ENCODE measurements at regions not wholly inside any gene's neighbourhood (a gene's known extent, or its start where the extent isn't known, plus 50 kb on each side); places are given as distances from the start of the nearest gene placed in this dataset.
"Not testable (repeated sequence)": the region's sequence is repeated elsewhere in the genome, so short reads cannot be mapped to it uniquely, and the experiment has no call there.

DNA sequence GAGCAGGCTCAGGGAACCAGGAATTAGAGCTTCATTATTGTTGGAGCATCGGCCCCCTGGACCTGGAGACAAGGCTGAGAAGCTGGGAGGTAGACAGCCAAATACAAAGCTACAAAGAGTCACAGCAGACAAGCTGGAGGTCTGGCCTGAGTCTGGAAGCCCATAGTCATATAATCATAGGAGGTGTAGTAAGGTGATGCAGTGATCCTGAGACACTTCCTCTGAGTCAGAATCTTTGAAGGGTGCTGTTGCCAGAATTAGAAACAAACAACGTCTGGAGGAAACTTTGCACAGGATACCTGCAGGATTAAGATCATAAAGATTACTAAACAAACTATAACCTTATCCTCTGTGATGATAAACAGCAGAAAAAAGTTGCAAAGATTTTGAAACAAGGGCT, 213.8 kb downstream of the DSC3 start:
- DNase-seq (ENCODE audit: low read depth) = no peak

DNA sequence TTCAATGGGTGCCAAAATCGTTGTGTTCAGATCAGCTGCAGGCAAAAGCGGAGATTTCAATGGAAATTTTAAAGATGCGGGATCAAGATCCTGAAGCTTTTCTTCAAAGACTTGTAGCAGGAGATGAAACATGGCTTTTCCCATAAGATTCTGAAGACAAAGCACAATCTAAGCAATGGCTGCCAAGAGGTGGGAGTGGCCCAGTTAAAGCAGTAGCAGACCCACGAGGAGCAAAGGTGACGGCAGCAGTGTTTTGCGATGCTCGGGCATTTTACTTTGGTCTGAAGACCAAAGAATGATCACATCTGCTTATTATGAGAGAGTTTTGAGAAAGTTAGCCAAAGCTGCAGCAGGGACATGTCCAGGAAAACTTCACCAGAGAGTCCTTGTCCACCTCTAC, 222.9 kb downstream of the DSC3 start:
- DNase-seq (ENCODE audit: low read depth) = no peak

DNA sequence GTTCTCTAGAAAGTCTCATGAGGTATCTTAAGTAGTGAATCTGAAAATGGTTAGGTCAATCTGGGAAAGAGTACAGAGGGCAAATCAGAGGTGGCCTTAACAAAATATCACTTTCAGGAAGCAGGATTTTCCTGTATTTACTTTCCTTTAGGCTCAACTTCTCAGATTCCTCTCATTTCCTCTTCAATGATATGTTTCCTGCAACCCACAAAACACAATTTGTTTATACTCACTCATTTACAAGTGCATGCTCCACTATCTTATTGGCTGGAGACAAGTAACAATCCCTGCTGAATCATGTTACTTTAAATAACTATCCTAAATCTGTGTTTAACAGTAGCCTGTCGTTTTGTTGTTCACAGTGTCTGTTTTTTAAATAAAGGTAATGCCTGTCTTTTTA, 228.1 kb downstream of the DSC3 start:
- no peak for DNase-seq (ENCODE audit: low read depth)

DNA sequence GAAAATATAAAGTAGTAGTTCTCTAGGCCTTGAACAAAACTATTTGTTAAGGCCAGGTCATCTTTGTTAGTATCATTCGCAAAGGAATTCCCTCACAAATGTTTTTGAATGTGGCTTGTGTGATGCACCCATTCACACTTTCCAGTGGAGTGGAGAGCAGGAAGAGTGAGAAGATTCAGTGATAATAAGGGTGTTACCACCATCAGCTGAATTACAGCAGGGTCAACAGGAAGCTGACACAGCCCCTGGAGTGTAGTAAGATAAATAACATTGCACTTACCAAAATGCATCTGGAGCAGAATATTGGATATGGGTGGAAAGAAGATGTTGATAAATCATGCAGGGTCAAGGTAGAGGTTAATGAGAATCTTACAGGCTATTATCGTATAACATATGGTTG, 231.0 kb downstream of the DSC3 start:
- DNase-seq (ENCODE audit: low read depth) = no peak

DNA sequence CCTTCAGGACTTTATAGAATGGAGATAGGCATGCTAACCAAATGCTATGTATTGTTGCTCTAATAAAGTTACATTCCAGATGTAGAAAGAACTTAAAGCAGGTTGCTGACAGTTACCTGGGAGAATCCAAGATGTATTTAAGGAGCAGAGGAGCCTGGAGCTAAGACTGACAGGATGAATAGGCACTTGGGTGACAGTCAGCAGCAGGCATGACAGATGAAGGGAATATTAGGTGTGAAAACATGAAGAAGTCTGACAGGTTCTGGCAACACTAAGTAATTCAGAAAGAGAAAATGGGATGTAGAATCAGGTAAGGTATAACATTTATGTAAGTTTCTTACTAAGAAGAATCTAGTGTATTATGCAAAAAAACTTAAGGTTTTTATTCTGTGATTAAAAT, 232.0 kb downstream of the DSC3 start:
- no peak for DNase-seq (ENCODE audit: low read depth)

DNA sequence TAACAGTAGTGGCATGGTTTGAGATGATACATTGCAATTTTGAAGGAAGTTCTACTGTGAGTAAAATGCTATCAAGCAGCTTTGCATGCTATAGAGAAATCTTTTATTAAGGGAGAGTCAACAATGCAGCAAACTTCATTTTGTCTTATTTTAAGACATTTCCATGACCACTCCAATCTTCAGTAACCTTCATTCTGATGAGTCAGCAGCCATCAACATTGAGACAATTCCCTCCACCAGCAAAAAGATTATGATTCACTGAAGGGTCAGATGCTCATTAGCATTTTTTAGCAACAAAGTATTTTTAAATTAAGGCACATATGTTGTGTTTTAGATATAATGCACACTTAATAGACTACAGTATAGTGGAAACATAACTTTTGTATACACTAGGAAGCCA, 235.7 kb downstream of the DSC3 start:
- DNase-seq (ENCODE audit: low read depth) = no peak

DNA sequence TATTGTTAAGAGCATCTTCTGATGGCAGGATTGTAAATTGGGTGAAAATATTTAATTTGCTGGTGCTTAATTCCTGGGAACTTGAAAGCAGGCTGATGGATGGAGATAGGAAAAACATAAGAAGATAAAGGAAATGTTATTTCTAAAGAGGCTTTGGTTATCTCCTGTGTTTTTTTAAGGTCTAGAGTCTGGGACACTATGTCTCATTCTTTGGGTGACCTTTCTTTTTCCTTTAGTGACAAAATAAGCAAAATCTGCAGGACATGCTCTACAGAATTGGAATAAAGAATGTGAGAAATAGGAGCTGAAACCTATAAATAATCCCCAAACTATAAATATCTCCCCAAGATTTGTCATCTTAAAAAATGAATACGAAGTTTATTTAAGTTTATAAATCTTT, 241.7 kb downstream of the DSC3 start:
- no peak for DNase-seq (ENCODE audit: low read depth)

DNA sequence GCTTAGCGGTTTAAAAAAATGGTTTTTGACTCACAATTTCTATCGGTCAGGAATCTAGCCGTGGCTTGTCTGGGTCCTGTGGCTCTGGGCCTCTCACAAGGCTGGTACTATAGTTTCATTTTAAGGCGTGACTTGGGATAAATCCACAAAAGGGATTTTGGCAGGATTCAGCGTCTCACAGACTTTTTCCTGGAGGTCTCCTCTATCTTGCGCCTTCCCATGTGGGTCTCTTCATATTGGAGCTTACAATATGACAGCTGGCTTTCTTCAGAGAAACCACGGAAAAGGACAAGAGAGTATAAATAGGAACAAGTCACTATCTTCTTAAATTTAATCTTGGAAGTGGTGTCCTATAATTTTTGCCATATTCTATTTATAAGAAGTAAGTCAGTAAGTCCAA, 250.5 kb downstream of the DSC3 start:
- no peak for DNase-seq (ENCODE audit: low read depth)

DNA sequence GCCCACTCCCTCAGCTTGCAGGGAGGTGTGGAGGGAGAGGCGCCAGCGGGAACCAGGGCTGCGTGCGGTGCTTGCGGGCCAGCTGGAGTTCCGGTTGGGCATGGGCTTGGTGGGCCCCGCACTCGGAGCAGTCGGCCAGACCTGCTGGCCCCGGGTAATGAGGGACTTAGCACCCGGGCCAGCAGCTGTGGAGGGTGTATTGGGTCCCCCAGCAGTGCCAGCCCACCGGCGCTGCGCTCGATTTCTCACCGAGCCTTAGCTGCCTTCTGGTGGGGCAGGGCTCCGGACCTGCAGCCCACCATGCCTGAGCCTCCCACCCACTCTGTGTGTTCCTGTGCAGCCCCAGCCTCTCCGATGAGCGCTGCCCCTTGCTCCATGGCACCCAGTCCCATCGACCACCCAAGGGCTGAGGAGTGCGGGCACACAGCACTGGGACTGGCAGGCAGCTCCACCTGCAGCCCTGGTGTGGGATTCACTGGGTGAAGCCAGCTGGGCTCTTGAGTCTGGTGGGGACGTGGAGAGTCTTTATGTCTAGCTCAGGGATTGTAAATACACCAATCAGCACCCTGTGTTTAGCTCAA, 254.0 kb downstream of the DSC3 start:
- DNase-seq (ENCODE audit: low read depth) = not testable (repeated sequence)

DNA sequence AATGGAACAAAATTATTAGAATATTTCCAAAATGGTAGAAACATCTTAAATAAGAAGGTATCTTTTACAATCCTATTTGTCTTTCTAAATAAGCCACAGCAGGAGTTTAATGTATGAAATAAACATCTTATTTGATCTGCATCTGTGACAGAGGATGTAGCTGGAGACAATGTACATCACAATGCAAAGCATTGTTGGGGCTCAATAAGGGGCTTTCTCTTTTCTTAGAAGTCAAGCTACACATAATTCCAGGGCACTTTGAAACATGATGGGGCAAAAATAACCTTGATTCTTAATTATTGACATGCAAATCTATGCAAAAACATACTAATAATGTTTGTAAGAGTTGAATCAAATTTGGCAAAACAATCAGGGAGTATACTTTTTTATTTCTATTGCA, 255.1 kb downstream of the DSC3 start:
- no peak for DNase-seq (ENCODE audit: low read depth)

DNA sequence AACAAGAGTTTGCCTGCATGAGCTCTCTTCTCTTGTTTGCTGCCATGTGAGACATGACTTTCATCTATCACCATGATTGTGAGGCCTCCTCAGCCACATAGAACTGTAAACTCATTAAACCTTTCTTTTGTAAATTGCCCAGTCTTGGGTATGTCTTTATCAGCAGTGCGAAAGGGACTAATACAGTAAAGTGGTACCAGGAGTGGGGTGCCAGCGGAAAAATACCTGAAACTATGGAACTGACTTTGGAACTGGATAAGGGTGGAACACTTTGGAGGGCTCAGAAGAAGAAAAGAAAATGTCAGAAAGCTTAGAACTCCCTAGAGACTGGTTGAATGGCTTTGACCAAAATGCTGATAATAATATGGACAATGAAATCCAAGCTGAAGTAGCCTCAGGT, 260.9 kb downstream of the DSC3 start:
- DNase-seq (ENCODE audit: low read depth) = no peak

DNA sequence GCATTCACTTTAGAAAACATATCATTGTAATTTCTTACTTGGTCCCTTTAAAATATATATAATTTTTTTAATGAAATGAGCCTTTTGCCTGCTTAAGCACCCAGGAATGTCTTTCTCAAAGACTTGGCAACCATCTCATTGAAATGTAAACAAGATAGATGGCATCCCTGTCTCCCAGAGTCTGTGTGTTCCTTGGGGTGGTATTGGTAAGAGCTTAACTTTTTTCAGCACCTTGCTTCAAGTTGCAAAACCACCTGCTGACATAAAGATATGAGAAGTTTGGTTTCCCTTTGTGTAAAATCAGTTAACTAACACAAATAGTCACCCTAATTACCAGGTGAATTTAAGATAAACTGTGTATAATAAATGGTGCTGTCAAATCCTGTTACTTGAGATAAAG, 266.9 kb downstream of the DSC3 start:
- DNase-seq (ENCODE audit: low read depth) = no peak

DNA sequence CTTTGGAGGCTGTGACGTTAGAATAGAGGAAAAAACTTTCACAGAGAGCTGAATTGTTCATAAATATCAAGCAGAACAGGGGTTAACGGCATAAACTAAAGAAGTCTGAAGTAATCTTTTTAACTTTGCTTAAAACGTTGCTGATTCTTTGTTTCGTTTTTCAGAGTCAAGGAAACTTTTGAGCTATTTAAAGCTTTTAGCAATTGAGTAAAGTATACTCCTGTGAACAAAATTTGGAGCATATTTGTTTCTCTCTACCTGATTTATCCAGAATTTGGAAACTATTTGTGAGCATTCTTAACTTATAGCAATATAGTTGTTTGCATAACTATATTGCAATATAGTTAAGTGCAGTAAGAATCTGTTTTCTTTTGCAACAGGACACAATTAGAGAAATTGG, 270.4 kb downstream of the DSC3 start:
- DNase-seq (ENCODE audit: low read depth) = not testable (repeated sequence)

DNA sequence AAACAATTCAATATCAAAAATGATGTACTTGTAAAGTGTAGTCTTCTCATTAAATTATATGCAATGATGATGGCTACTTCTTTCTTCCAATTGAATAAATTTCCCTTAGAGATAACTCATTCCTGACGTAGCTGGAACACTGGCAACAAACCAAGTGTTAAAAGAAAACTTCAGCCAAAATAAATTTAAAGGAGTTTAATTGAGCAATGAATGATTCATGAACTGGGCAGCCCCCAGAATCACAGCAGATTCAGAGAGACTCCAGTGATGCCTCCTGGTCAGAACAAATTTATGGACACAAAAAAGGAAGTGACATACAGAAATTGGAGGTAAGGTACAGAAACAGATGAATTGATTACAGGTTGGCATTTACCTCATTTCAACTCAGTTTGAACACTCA, 276.5 kb downstream of the DSC3 start:
- no peak for DNase-seq (ENCODE audit: low read depth)

DNA sequence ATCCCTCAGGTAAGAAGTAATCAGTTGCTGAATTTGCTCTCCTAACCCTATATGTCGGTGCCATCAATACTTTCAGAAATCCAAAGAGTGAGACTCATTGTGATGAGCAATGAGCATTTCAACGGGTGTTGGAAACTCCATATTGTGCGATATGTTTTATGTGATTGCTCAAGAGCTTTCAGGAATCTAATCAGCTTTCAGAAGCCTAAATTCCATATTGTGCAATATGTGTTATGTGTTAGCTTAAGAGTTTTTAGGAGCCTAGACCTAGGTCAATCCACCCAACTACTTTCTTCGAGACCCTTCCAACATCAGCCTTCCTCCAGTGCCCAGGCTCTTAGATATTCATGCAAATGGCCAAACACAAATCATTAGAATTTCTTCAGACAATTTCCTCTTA, 277.3 kb downstream of the DSC3 start:
- DNase-seq (ENCODE audit: low read depth) = no peak

DNA sequence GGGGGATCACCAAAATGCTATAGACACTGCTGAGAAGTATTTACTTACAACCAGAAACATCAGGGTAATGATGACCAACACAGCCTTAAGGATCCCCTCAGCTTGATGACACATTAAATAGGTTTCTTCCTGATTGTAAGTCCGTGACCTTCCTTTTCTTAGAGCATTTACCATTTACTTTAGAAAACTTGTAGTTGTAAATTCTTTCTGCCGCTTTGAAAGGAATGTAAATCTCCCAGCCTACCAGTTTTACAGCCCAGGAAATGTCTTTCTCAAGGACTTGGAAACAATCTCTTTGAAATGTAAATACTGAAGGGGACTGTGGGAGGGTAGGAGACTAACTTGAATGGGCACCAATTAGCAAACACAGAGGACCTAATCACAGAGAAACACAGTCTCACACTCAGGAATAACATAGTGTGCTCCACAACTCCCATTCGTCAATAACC, 278.6 kb downstream of the DSC3 start:
- DNase-seq (ENCODE audit: low read depth) = no peak

DNA sequence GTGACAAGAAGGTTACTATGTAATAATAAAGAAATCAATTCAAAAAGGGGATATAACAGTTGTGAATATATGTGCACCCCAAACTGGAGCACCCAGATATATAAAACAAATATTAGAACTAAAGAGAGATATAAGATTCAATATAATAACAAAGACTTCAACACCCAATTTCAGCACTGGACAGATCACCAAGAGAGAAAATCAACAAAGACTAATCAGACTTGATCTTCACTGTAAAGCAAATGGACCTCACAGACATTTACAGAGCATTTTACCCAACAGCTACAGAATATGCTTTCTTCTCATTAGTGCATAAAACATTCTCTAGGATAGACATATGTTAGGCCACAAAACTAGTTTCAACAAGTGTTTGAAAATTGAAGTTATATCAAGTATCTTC, 287.7 kb downstream of the DSC3 start:
- DNase-seq (ENCODE audit: low read depth) = no peak

DNA sequence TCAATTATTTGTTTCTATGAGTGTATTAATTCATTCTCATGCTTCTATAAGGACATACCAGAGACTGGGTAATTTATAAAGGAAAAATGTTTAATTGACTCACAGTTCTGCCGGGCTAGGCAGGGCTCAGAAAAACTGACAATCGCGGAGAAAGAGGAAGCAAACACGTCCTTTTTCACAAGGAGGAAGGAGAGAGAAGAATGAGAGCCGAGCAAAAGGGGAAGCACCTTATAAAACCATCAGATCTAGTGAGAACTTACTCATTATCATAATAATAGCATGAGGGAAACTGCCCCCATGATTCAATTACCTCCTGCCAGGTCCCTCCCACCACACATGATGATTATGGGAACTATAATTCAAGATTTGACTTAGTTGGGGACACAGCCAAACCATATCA, 294.0 kb downstream of the DSC3 start:
- no peak for DNase-seq (ENCODE audit: low read depth)

DNA sequence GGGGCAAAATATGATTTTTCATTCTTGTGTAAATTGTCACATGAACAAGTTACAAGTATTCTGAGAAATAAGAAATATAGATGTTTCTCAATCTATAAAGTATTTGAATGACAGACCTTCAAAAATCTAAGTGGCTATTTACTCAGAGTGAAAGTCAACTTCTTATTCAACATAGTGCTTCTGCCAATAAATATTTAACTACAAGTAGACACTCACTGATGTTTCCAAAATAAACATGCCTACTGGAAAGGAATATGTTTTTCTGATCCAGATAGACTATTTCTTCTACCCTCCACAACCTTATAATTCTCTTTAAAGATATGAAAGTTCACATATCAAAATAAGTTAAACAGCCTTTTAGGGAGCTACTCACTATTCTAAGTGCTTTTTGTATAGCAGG, 296.3 kb downstream of the DSC3 start:
- no peak for DNase-seq (ENCODE audit: low read depth)

DNA sequence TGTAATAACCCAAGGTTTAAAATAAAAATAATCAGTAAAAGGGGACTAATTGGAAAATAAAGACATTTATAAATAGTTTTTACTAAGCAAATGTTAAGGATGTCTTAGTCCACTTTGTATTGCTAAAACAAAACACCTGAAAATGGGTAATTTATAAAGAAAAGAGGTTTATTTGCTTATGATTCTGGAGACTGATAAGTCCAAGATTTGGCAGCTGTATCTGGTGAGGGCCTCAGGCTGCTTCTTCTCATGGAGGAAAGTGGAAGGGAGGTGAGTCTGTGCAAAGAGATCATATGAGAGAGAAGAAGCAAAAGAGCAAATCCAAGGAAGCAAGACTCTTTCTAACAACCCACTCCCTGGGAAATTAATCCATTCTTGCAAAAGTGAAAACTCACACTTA, 299.5 kb downstream of the DSC3 start:
- no peak for DNase-seq (ENCODE audit: low read depth)

DNA sequence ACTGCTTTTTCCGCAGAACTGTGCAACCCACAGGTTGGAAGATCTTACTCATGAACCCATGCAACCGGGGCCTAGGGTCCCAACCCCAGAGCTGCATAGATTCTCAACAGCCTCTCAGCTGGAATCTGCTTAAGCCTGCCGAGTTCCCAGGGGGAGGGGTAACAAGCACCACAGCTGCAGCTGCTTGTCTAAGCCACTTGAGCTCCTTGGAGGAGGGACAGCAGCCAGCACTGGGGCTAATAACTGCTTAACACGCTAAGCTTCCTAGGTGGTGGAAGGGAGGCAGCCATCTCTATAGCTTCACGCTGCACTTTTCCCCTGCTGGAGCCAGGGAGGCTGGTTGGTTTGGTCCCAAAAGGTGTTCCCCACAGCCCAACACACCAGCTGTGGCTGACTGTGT, 311.6 kb downstream of the DSC3 start:
- no peak for DNase-seq (ENCODE audit: low read depth)

DNA sequence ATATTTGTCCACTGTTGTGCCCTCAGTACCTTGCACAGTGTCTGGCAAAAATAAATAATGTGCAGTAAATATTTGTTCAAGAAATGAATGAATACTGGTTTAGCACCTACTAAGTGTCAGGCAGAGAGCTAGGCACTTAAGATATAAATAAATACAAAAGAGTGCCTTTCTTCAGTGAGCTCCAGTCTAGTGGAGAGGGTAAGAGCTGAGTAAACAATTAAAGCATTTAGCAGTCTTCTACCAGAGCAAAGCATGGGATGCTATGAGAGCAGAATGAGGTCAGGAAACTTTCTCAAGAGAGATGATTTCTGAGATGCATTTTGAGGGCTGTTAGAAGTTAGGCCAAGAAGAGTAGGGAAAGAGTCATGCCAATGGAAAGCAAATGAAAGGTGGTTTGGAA, 314.7 kb downstream of the DSC3 start:
- no peak for DNase-seq (ENCODE audit: low read depth)

DNA sequence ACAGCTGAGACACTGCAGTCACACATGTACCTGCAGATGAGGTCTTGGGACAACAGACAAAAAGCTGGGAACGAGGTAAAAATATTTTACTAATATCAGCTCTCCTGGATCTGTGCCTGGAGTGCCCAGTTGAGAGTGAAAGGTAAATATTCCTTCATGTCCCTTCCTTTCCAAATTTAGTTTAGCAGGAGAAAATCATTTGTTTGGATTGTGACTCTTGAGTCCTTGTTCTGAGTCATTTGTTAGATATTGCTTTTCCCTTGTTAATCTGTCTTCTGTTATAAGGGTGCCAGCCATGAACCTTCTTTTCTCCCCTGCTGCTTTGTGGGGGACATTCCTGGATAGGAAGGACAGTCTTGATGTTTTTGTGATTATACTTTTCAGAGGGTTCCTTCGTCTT, 329.2 kb downstream of the DSC3 start:
- no peak for DNase-seq (ENCODE audit: low read depth)

DNA sequence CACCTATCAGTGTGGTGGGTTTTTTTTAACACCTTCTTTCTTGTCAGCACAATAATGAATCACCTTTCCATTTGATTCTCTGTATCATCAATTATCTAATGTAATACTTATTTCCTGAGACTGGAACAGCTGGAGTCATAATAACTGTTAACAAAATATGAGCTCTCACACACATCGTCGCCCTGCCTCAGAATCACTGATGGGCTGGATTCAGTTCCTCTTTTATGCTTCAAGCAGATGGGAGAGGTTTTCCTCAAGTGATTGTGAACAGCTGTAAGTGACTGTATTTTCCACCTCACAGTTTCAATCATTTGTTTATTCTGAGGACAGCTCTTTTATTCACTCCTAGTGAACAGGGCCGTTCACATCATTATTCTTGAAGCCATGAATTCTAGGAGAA, 330.2 kb downstream of the DSC3 start:
- DNase-seq (ENCODE audit: low read depth) = no peak

DNA sequence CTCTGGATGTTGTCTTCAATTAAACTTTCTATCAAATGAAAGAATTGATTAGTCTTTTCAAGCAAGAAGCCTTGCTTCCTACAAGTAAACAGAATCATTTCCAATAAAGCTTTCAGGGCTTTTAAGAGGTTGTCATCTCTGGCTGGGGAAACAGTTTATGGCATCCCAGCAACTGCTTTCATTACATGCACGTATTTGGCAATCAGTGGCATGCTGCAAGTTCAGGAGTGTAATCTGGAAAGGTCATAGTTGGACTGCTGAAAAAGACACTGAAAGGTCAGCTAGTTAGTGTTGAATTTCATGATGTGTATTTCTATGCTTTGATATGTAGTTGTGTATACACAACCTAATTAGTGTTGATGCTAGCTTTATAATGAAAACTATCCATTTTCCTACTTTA, 332.9 kb downstream of the DSC3 start:
- DNase-seq (ENCODE audit: low read depth) = no peak
